ENCODE measurements at regions not wholly inside any gene's neighbourhood (a gene's known extent, or its start where the extent isn't known, plus 50 kb on each side); places are given as distances from the start of the nearest gene placed in this dataset.
"Not testable (repeated sequence)": the region's sequence is repeated elsewhere in the genome, so short reads cannot be mapped to it uniquely, and the experiment has no call there.

GRCh38 chr18:30787410-30787809 is 255.1 kb downstream of the DSC3 start:
- Histone ChIP-seq H3K4me3 (ENCODE audit: low read depth, low read length) (no peak overlapping the region), H3K27me3 (replicated peaks; ENCODE audit: control insufficient read depth, insufficient read depth, low read length) (no peaks in the 10 kb centered on the region), H3K4me1 (no peaks in the 10 kb centered on the region), H3K36me3 (ENCODE audit: control insufficient read depth, insufficient read depth, low read length) (no peaks in the 10 kb centered on the region), H3K9me3 (no peaks in the 10 kb centered on the region)
- intact Hi-C loops (cut with micrococcal nuclease; ENCODE audit: unreplicated experiment): no loop called here
- no TSS peak for BruUV-seq (replicated peaks)
- Mint-ChIP-seq H3K27ac (ENCODE audit: unreplicated experiment) (no peak overlapping the region), H3K4me1 (ENCODE audit: low read depth, unreplicated experiment) (no peaks in the 10 kb centered on the region), H3K9me3 (ENCODE audit: unreplicated experiment) (no peaks in the 10 kb centered on the region), H3K4me3 (ENCODE audit: unreplicated experiment) (no peak overlapping the region), H3K36me3 (ENCODE audit: insufficient read depth, unreplicated experiment) (no peaks in the 10 kb centered on the region), H3K27me3 (ENCODE audit: insufficient read depth, unreplicated experiment) (no peaks in the 10 kb centered on the region)
- POLR2A ChIA-PET: no interaction called here
- DNase-seq: no peak
- CTCF ChIA-PET: no interaction called here
- TF ChIP-seq CTCF (IDR thresholded peaks at IDR 0.05; ENCODE audit: insufficient read depth in 1 of 2, low read depth in 1 of 2, low read length in 1 of 2, severe bottlenecking in 1 of 2, unreplicated experiment in 1 of 2): no peak

- Histone ChIP-seq H3K9me3 (no peaks in the 10 kb centered on the region), H3K4me3 (ENCODE audit: low read depth, low read length) (no peak overlapping the region), H3K4me1 (no peaks in the 10 kb centered on the region), H3K27me3 (replicated peaks; ENCODE audit: control insufficient read depth, insufficient read depth, low read length) (no peaks in the 10 kb centered on the region), H3K36me3 (ENCODE audit: control insufficient read depth, insufficient read depth, low read length) (no peaks in the 10 kb centered on the region)
- no peaks in the 10 kb centered on the region for H3K27me3 Mint-ChIP-seq (ENCODE audit: insufficient read depth, unreplicated experiment)
- no TSS peak for BruUV-seq (replicated peaks)
- H3K27ac Mint-ChIP-seq (ENCODE audit: unreplicated experiment): no peak overlapping the region
- TF ChIP-seq CTCF (IDR thresholded peaks at IDR 0.05; ENCODE audit: insufficient read depth in 1 of 2, low read depth in 1 of 2, low read length in 1 of 2, severe bottlenecking in 1 of 2, unreplicated experiment in 1 of 2): no peak
- intact Hi-C loops (cut with micrococcal nuclease; ENCODE audit: unreplicated experiment): no loop called here
- no peak overlapping the region for H3K4me3 Mint-ChIP-seq (ENCODE audit: unreplicated experiment)
- POLR2A ChIA-PET: no interaction called here
- H3K36me3 Mint-ChIP-seq (ENCODE audit: insufficient read depth, unreplicated experiment): no peaks in the 10 kb centered on the region
- H3K4me1 Mint-ChIP-seq (ENCODE audit: low read depth, unreplicated experiment): no peaks in the 10 kb centered on the region
- DNase-seq: no peak
- peaks cover 8% of the 10 kb centered on the region for H3K9me3 Mint-ChIP-seq (ENCODE audit: unreplicated experiment)
- CTCF ChIA-PET: no interaction called here
Observed at GRCh38 chr18:30781601-30782000, 260.9 kb downstream of the DSC3 start.

- Mint-ChIP-seq H3K4me1 (ENCODE audit: low read depth, unreplicated experiment) (no peaks in the 10 kb centered on the region), H3K36me3 (ENCODE audit: insufficient read depth, unreplicated experiment) (no peaks in the 10 kb centered on the region), H3K4me3 (ENCODE audit: unreplicated experiment) (no peak overlapping the region), H3K9me3 (ENCODE audit: unreplicated experiment) (no peaks in the 10 kb centered on the region), H3K27ac (ENCODE audit: unreplicated experiment) (no peak overlapping the region), H3K27me3 (ENCODE audit: insufficient read depth, unreplicated experiment) (no peaks in the 10 kb centered on the region)
- no peak for DNase-seq
- Histone ChIP-seq H3K4me3 (ENCODE audit: low read depth, low read length) (no peak overlapping the region), H3K9me3 (no peaks in the 10 kb centered on the region), H3K27me3 (replicated peaks; ENCODE audit: control insufficient read depth, insufficient read depth, low read length) (no peaks in the 10 kb centered on the region), H3K36me3 (ENCODE audit: control insufficient read depth, insufficient read depth, low read length) (no peaks in the 10 kb centered on the region), H3K4me1 (no peaks in the 10 kb centered on the region)
- TF ChIP-seq CTCF (IDR thresholded peaks at IDR 0.05; ENCODE audit: insufficient read depth in 1 of 2, low read depth in 1 of 2, low read length in 1 of 2, severe bottlenecking in 1 of 2, unreplicated experiment in 1 of 2): no peak
- ChIA-PET CTCF (no interaction called here), POLR2A (no interaction called here)
- BruUV-seq (replicated peaks): no TSS peak
- intact Hi-C loops (cut with micrococcal nuclease; ENCODE audit: unreplicated experiment): no loop called here
Observed at GRCh38 chr18:30775629-30776028, 266.9 kb downstream of the DSC3 start.

- H3K4me3 Mint-ChIP-seq (ENCODE audit: unreplicated experiment); H3K36me3 ChIP-seq (ENCODE audit: control insufficient read depth, insufficient read depth, low read length); intact Hi-C loops (cut with micrococcal nuclease; ENCODE audit: unreplicated experiment); H3K4me1 ChIP-seq; POLR2A ChIA-PET; H3K27ac Mint-ChIP-seq (ENCODE audit: unreplicated experiment); CTCF ChIA-PET; H3K9me3 Mint-ChIP-seq (ENCODE audit: unreplicated experiment); H3K4me1 Mint-ChIP-seq (ENCODE audit: low read depth, unreplicated experiment); H3K27me3 Mint-ChIP-seq (ENCODE audit: insufficient read depth, unreplicated experiment); DNase-seq; H3K36me3 Mint-ChIP-seq (ENCODE audit: insufficient read depth, unreplicated experiment); BruUV-seq (replicated peaks); H3K27me3 ChIP-seq (replicated peaks; ENCODE audit: control insufficient read depth, insufficient read depth, low read length); H3K4me3 ChIP-seq (ENCODE audit: low read depth, low read length); H3K9me3 ChIP-seq: not testable (repeated sequence)
Observed at GRCh38 chr18:30772170-30772569, 270.4 kb downstream of the DSC3 start.
